Prostate gland (tissue), 2 donors: ENCODE measurements at regions not wholly inside any gene's neighbourhood (a gene's known extent, or its start where the extent isn't known, plus 50 kb on each side); places are given as distances from the start of the nearest gene placed in this dataset.

ENCODE experiments used
- POLR2AphosphoS5 ChIP-seq: sonication (generic); formaldehyde crosslinking; IDR thresholded peaks from one replicate; pipeline ENCODE4 v1.6.1; 2017; ENCODE audit warnings: antibody characterized with exemption
- TF ChIP-seq, protein P1 (sequence below), 4 experiments: fragments of 200-600 bp in 2 of 4; fragments of 450-650 bp in 2 of 4; sonication (generic) in 2 of 4; IDR thresholded peaks; 1 replicate in 3 of 4; 2 replicates in 1 of 4; pipeline ENCODE4 v1.5.1; 2016 to 2019; ENCODE audit warnings: antibody characterized with exemption in 4 of 4, mild to moderate bottlenecking in 2 of 4, moderate library complexity in 2 of 4

- TF ChIP-seq, protein P1, sequence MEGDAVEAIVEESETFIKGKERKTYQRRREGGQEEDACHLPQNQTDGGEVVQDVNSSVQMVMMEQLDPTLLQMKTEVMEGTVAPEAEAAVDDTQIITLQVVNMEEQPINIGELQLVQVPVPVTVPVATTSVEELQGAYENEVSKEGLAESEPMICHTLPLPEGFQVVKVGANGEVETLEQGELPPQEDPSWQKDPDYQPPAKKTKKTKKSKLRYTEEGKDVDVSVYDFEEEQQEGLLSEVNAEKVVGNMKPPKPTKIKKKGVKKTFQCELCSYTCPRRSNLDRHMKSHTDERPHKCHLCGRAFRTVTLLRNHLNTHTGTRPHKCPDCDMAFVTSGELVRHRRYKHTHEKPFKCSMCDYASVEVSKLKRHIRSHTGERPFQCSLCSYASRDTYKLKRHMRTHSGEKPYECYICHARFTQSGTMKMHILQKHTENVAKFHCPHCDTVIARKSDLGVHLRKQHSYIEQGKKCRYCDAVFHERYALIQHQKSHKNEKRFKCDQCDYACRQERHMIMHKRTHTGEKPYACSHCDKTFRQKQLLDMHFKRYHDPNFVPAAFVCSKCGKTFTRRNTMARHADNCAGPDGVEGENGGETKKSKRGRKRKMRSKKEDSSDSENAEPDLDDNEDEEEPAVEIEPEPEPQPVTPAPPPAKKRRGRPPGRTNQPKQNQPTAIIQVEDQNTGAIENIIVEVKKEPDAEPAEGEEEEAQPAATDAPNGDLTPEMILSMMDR (IDR thresholded peaks at IDR 0.05) = no peak
- no peak for TF ChIP-seq POLR2AphosphoS5
These were observed 183.3 kb upstream of the DCBLD2 start for GRCh38 chr3:99084826-99085225.
